BLaER1 treated with 17β-estradiol and CSF1 and Interleukin-3, amounts not matched to agents 10 nM and 100 nM (cell line): ENCODE measurements at regions not wholly inside any gene's neighbourhood (a gene's known extent, or its start where the extent isn't known, plus 50 kb on each side); places are given as distances from the start of the nearest gene placed in this dataset.
A peak's percentile ranks its signal among the peaks of the same experiment; 100 is the strongest.

Experiments used
- H3K27ac ChIP-seq, 11 experiments: shearing (Covaris generic); formaldehyde crosslinking; 2 replicates each; pipeline ENCODE4 v1.8.1; 2022
- H3K27me3 ChIP-seq, 11 experiments: shearing (Covaris generic); formaldehyde crosslinking; 2 replicates each; pipeline ENCODE4 v1.8.1; 2022
- H3K36me3 ChIP-seq, 11 experiments: shearing (Covaris generic); formaldehyde crosslinking; 2 replicates each; pipeline ENCODE4 v1.8.1; 2022
- H3K4me1 ChIP-seq, 10 experiments: shearing (Covaris generic); formaldehyde crosslinking; 2 replicates each; pipeline ENCODE4 v1.8.1; 2022
- H3K4me2 ChIP-seq, 11 experiments: shearing (Covaris generic); formaldehyde crosslinking; 2 replicates each; pipeline ENCODE4 v1.8.1; 2022
- H3K4me3 ChIP-seq, 10 experiments: shearing (Covaris generic); formaldehyde crosslinking; 2 replicates each; pipeline ENCODE4 v1.8.1; 2022
- H3K9ac ChIP-seq, 11 experiments: shearing (Covaris generic); formaldehyde crosslinking; 2 replicates each; pipeline ENCODE4 v1.8.1; 2022
- H3K9me3 ChIP-seq, 11 experiments: shearing (Covaris generic); formaldehyde crosslinking; replicated peaks in 1 of 11; 2 replicates each; pipeline ENCODE4 v1.8.1; 2022
- H4K20me1 ChIP-seq, 11 experiments: shearing (Covaris generic); formaldehyde crosslinking; 2 replicates each; pipeline ENCODE4 v1.8.1; 2022
- Cebpa-rat ChIP-seq, 11 experiments: shearing (Covaris generic); IDR thresholded peaks; 2 replicates each; pipeline ENCODE4 v1.8.1; 2022

- Histone ChIP-seq H3K9ac (no peak overlapping the region), H3K27me3 (no peaks in the 10 kb centered on the region), H3K4me1 (no peaks in the 10 kb centered on the region), H3K27ac (no peak overlapping the region), H4K20me1 (no peaks in the 10 kb centered on the region), H3K36me3 (no peaks in the 10 kb centered on the region), H3K4me3 (no peak overlapping the region), H3K4me2 (no peak overlapping the region), H3K9me3 (no peaks in the 10 kb centered on the region)
- TF ChIP-seq Cebpa-rat (IDR thresholded peaks at IDR 0.05) = no peak
Observed at GRCh38 chr1:190540366-190540765, 62.7 kb upstream of the BRINP3 start.

- H3K27ac ChIP-seq = no peak overlapping the region
- no peaks in the 10 kb centered on the region for H3K36me3 ChIP-seq
- H3K27me3 ChIP-seq = no peaks in the 10 kb centered on the region
- no peaks in the 10 kb centered on the region for H3K9me3 ChIP-seq
- H3K4me2 ChIP-seq = no peak overlapping the region
- no peaks in the 10 kb centered on the region for H4K20me1 ChIP-seq
- TF ChIP-seq Cebpa-rat (IDR thresholded peaks at IDR 0.05) = no peak
- no peak overlapping the region for H3K4me3 ChIP-seq
- H3K9ac ChIP-seq = no peak overlapping the region
- H3K4me1 ChIP-seq = no peaks in the 10 kb centered on the region
Observed at GRCh38 chr1:190551638-190552037, 74.0 kb upstream of the BRINP3 start.

DNA sequence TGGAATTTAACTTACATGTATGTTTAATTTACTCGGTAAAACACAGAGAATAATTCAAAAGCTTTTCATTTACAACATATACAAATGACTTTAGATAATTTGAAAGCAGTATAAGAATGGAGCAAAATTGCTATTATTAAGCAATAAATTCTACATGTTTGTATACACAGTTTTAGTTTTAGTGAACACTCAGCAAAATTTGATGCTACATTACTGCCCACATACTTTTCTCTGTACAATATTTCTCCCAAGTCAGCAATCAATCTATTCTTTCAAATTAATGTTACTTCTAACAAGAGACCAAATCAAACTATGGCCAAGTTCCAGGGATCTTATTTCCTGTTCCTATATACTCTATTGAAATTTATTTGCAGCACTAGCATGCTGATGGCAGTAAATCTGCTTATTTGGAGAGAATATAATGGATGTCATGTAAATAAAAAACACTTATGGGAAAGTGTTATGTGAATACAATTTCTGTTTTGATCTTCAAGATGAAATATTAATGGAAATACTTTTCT lies 82.6 kb upstream of the BRINP3 start:
- Histone ChIP-seq H3K4me1 (no peaks in the 10 kb centered on the region), H4K20me1 (no peaks in the 10 kb centered on the region), H3K27ac (no peak overlapping the region), H3K4me2 (no peak overlapping the region), H3K4me3 (no peak overlapping the region), H3K36me3 (no peaks in the 10 kb centered on the region), H3K9me3 (peaks cover 0 to 9% (median 0%) of the 10 kb centered on the region in 11 experiments; a peak in 2 of 22 replicates), H3K27me3 (no peaks in the 10 kb centered on the region), H3K9ac (no peak overlapping the region)
- no peak for TF ChIP-seq Cebpa-rat (IDR thresholded peaks at IDR 0.05)

DNA sequence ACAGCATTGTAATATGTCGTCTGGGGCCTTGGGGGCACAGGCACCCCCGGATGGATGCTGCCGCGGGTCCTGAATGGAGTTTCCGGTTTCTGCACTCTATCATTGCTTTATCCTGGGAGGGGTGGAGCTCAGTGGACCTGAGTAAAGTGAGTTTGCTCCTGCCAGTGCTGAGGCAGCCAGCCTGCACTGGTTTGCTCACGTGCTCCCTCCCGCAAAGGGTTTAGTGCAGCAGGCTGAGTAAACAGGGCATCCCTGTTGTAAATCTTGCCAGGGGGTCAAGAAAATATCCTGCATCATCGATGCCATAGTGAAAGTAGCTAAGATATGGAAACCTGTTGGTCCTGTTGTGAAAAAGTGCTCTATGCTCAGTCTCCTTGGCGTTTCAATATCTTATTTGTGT lies 85.6 kb upstream of the BRINP3 start:
- Histone ChIP-seq H3K9me3 (peaks cover 0 to 9% (median 0%) of the 10 kb centered on the region in 11 experiments; a peak in 2 of 22 replicates), H3K9ac (no peak overlapping the region), H3K4me2 (no peak overlapping the region), H4K20me1 (no peaks in the 10 kb centered on the region), H3K27ac (no peak overlapping the region), H3K36me3 (no peaks in the 10 kb centered on the region), H3K27me3 (no peaks in the 10 kb centered on the region), H3K4me3 (no peak overlapping the region), H3K4me1 (no peaks in the 10 kb centered on the region)
- TF ChIP-seq Cebpa-rat (IDR thresholded peaks at IDR 0.05) = no peak

DNA sequence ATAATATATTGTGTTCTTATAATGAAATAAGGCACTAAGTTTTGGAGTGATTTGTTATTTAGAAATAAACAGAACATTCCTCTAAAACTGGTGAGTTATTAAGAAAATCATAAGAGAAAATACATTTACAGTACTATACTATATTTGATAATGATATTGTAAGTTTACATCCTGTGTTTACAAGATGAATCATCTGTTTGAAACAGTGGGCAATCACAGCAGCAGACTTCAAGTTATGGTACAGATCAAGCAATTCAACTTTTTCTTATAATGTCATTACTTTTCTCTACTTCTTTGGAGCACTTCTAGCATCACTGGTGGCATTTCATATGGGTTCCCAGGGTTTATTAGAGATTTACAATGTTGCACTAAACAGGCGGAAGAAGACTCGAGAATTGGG lies 86.5 kb upstream of the BRINP3 start:
- Histone ChIP-seq H3K9me3 (peaks cover 0 to 9% (median 0%) of the 10 kb centered on the region in 11 experiments; a peak in 2 of 22 replicates), H3K4me1 (no peaks in the 10 kb centered on the region), H3K4me3 (no peak overlapping the region), H4K20me1 (no peaks in the 10 kb centered on the region), H3K4me2 (no peak overlapping the region), H3K27ac (no peak overlapping the region), H3K27me3 (no peaks in the 10 kb centered on the region), H3K36me3 (no peaks in the 10 kb centered on the region), H3K9ac (no peak overlapping the region)
- no peak for TF ChIP-seq Cebpa-rat (IDR thresholded peaks at IDR 0.05)

DNA sequence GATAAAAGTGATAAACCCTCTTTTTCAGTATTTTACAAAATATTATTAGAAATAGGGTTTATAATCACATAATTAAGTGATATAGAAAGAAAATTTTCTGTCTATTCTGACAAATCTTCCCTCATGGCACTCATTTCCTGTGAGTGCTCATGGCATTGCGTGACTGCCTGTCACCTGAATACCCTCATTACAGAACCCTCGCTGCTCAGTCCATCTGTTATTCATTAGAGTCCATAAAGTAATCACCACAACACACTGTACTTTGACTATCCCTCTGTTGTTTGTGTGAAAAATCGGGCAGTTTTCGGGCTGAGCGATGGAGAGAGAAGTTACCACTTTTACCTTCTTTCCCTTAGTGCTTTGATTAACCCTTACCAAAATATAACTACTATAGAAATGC lies 100.4 kb upstream of the BRINP3 start:
- Histone ChIP-seq H3K9ac (no peak overlapping the region), H3K9me3 (no peaks in the 10 kb centered on the region), H3K36me3 (no peaks in the 10 kb centered on the region), H3K4me2 (no peak overlapping the region), H4K20me1 (no peaks in the 10 kb centered on the region), H3K27me3 (no peaks in the 10 kb centered on the region), H3K27ac (no peak overlapping the region), H3K4me3 (no peak overlapping the region), H3K4me1 (peaks cover 0 to 6% (median 0%) of the 10 kb centered on the region in 10 experiments; a peak in 3 of 20 replicates)
- TF ChIP-seq Cebpa-rat (IDR thresholded peaks at IDR 0.05) = no peak

GRCh38 chr1:190578526-190578925 lies 100.9 kb upstream of the BRINP3 start:
- Histone ChIP-seq H3K4me1 (peaks cover 0 to 6% (median 0%) of the 10 kb centered on the region in 10 experiments; a peak in 3 of 20 replicates), H3K9ac (no peak overlapping the region), H4K20me1 (no peaks in the 10 kb centered on the region), H3K4me2 (no peak overlapping the region), H3K36me3 (no peaks in the 10 kb centered on the region), H3K27ac (no peak overlapping the region), H3K9me3 (no peaks in the 10 kb centered on the region), H3K27me3 (no peaks in the 10 kb centered on the region), H3K4me3 (no peak overlapping the region)
- TF ChIP-seq Cebpa-rat (IDR thresholded peaks at IDR 0.05) = no peak

GRCh38 chr1:190579552-190580193 lies 102.0 kb upstream of the BRINP3 start:
- TF ChIP-seq Cebpa-rat (IDR thresholded peaks at IDR 0.05) = no peak
- no peaks in the 10 kb centered on the region for H3K9me3 ChIP-seq
- peak overlapping the region in 2 of 11 experiments; percentile 11 to 24; a peak in 2 of 22 replicates for H3K27ac ChIP-seq
- H3K9ac ChIP-seq = no peak overlapping the region
- peak overlapping the region in 10 of 11 experiments; percentile 4 to 55 (median 34); a peak in 14 of 22 replicates for H3K4me2 ChIP-seq
- peaks cover 0 to 6% (median 0%) of the 10 kb centered on the region in 10 experiments; a peak in 3 of 20 replicates for H3K4me1 ChIP-seq
- H4K20me1 ChIP-seq = no peaks in the 10 kb centered on the region
- H3K4me3 ChIP-seq = no peak overlapping the region
- no peaks in the 10 kb centered on the region for H3K36me3 ChIP-seq
- no peaks in the 10 kb centered on the region for H3K27me3 ChIP-seq

- H3K4me3 ChIP-seq = no peak overlapping the region
- H3K36me3 ChIP-seq = no peaks in the 10 kb centered on the region
- no peak overlapping the region for H3K27ac ChIP-seq
- no peaks in the 10 kb centered on the region for H3K27me3 ChIP-seq
- no peak; a peak in 1 of 22 replicates for TF ChIP-seq Cebpa-rat (IDR thresholded peaks at IDR 0.05)
- H3K9ac ChIP-seq = no peak overlapping the region
- no peak overlapping the region for H3K4me2 ChIP-seq
- no peaks in the 10 kb centered on the region for H3K9me3 ChIP-seq
- H4K20me1 ChIP-seq = no peaks in the 10 kb centered on the region
- H3K4me1 ChIP-seq = peaks cover 0 to 6% (median 0%) of the 10 kb centered on the region in 10 experiments; a peak in 3 of 20 replicates
Observed at GRCh38 chr1:190583862-190584261, 106.2 kb upstream of the BRINP3 start.

GRCh38 chr1:190588424-190588823 lies 110.8 kb upstream of the BRINP3 start:
- Histone ChIP-seq H3K4me2 (no peak overlapping the region), H3K9me3 (no peaks in the 10 kb centered on the region), H3K27me3 (no peaks in the 10 kb centered on the region), H3K9ac (no peak overlapping the region), H3K4me1 (no peaks in the 10 kb centered on the region), H3K4me3 (no peak overlapping the region), H3K36me3 (no peaks in the 10 kb centered on the region), H3K27ac (no peak overlapping the region), H4K20me1 (no peaks in the 10 kb centered on the region)
- no peak for TF ChIP-seq Cebpa-rat (IDR thresholded peaks at IDR 0.05)
